OCI-M2 (cell line): ENCODE measurements at regions not wholly inside any gene's neighbourhood (a gene's known extent, or its start where the extent isn't known, plus 50 kb on each side); places are given as distances from the start of the nearest gene placed in this dataset.
"Not testable (repeated sequence)": the region's sequence is repeated elsewhere in the genome, so short reads cannot be mapped to it uniquely, and the experiment has no call there.

Experiments used
- DNase-seq: peaks from one replicate; lab custom pipeline; 2025; ENCODE audit not compliant: unreplicated experiment; lab: John Stamatoyannopoulos, UW

- DNase-seq = no peak
Measured at GRCh38 chr7:114084472-114085312, 165.9 kb upstream of the PPP1R3A start.

GRCh38 chr7:114084002-114084471 is 165.2 kb upstream of the PPP1R3A start:
- DNase-seq = peak; percentile 59

GRCh38 chr7:114083166-114084001 is 164.6 kb upstream of the PPP1R3A start:
- no peak for DNase-seq

- no peak for DNase-seq
Measured at GRCh38 chr7:114082642-114083165, 163.9 kb upstream of the PPP1R3A start.

- DNase-seq = peak; percentile 79
Measured at GRCh38 chr7:114081606-114082425, 163.0 kb upstream of the PPP1R3A start.

GRCh38 chr7:114077158-114077524 is 158.3 kb upstream of the PPP1R3A start:
- not testable (repeated sequence) for DNase-seq

GRCh38 chr7:114076392-114077157 is 157.8 kb upstream of the PPP1R3A start:
- not testable (repeated sequence) for DNase-seq

GRCh38 chr7:114073701-114074100 is 154.9 kb upstream of the PPP1R3A start:
- DNase-seq = no peak

- DNase-seq = no peak
Measured at GRCh38 chr7:114070246-114070645, 151.4 kb upstream of the PPP1R3A start.

GRCh38 chr7:114062810-114063209 is 144.0 kb upstream of the PPP1R3A start:
- no peak for DNase-seq

- DNase-seq = no peak
Measured at GRCh38 chr7:114051871-114052331, 133.1 kb upstream of the PPP1R3A start.

- DNase-seq = no peak
Measured at GRCh38 chr7:114050571-114050970, 131.8 kb upstream of the PPP1R3A start.

GRCh38 chr7:114048386-114049235 is 129.8 kb upstream of the PPP1R3A start:
- DNase-seq = no peak

GRCh38 chr7:114047889-114048288 is 129.1 kb upstream of the PPP1R3A start:
- no peak for DNase-seq

- DNase-seq = no peak
Measured at GRCh38 chr7:114033475-114033874, 114.7 kb upstream of the PPP1R3A start.

- DNase-seq = peak; percentile 95
Measured at GRCh38 chr7:114026486-114027089, 107.8 kb upstream of the PPP1R3A start.

- no peak for DNase-seq
Measured at GRCh38 chr7:114021135-114021534, 102.3 kb upstream of the PPP1R3A start.

GRCh38 chr7:114008696-114009095 is 89.9 kb upstream of the PPP1R3A start:
- DNase-seq = no peak

GRCh38 chr7:114007386-114007785 is 88.6 kb upstream of the PPP1R3A start:
- DNase-seq = no peak
